Endometrial microvascular endothelial cells (primary cell): ENCODE measurements at regions not wholly inside any gene's neighbourhood (a gene's known extent, or its start where the extent isn't known, plus 50 kb on each side); places are given as distances from the start of the nearest gene placed in this dataset.

Experiments
- in situ Hi-C: cut with HindIII; loops from 2 replicates; pipeline ENCODE4 v1.10.0; 2017; ENCODE audit warnings: low sequenced_read_pairs, low pct_unique_long_range_greater_than_20kb; ENCODE audit errors: inconsistent ontology term

- in situ Hi-C loops: no loop called here
Observed at GRCh38 chr6:44500074-44500473, 112.6 kb downstream of the CDC5L start.

DNA sequence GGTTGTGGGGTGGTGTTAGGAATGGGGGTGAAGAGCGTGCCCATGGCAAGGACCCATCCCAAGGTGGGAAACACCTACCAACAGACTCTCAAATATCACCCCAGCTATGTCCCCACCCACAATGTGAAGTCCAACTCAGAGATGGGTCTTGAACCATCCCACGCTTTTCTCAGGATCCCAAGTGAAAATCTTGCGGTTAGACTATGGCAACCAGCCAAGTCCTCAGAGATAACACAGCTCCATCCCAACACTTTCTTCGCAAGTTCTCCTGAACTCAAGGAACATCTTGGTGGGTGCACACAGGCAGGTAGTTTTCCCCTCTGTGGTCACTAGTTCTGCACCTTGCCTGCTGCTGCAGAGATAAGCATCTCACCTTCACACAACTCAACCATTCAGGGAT lies 116.0 kb downstream of the CDC5L start:
- in situ Hi-C loops: no loop called here

- in situ Hi-C loops: no loop called here
Observed at GRCh38 chr6:44504301-44504791, 116.8 kb downstream of the CDC5L start.

DNA sequence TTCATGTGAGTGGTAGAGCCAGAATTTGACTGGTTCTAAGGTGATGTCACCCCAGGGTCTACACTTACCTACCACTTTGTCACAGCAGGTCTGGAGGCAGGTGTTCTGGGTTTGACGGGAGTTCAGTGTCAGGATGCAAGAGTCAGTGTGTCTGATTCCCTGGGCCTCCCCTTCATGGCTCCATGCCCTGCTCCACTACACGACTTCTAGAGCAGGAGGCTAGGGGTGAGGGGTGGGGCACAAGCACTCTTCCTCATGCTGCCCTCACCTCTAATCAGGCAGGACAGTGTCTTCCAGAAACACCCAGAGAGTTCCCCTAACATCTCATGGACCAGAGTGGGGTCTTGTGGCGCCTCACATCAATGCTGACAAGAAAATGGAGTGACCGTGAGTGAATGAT lies 118.2 kb downstream of the CDC5L start:
- in situ Hi-C loops: no loop called here

GRCh38 chr6:44507014-44507413 lies 119.5 kb downstream of the CDC5L start:
- in situ Hi-C loops: no loop called here

DNA sequence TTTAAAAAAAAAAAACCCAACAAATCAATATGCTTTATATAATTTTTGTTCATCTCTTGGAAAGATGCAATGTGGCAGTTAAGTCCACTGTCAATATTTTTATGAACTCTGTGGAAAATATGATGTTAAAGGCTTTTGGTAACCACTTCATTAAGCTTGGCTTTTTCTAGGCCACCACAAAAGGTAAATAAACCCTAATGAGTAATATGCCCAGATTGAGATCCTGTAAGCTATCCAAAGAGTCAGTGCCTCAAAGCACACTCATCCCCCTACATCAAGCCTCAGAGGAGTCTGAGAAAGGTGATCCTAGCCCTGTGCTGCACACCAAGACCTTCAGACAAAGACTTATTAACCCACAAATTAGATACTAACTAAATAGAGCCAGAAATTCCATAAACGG lies 121.1 kb downstream of the CDC5L start:
- in situ Hi-C loops: no loop called here

GRCh38 chr6:44511126-44511525 lies 123.6 kb downstream of the CDC5L start:
- in situ Hi-C loops: no loop called here

DNA sequence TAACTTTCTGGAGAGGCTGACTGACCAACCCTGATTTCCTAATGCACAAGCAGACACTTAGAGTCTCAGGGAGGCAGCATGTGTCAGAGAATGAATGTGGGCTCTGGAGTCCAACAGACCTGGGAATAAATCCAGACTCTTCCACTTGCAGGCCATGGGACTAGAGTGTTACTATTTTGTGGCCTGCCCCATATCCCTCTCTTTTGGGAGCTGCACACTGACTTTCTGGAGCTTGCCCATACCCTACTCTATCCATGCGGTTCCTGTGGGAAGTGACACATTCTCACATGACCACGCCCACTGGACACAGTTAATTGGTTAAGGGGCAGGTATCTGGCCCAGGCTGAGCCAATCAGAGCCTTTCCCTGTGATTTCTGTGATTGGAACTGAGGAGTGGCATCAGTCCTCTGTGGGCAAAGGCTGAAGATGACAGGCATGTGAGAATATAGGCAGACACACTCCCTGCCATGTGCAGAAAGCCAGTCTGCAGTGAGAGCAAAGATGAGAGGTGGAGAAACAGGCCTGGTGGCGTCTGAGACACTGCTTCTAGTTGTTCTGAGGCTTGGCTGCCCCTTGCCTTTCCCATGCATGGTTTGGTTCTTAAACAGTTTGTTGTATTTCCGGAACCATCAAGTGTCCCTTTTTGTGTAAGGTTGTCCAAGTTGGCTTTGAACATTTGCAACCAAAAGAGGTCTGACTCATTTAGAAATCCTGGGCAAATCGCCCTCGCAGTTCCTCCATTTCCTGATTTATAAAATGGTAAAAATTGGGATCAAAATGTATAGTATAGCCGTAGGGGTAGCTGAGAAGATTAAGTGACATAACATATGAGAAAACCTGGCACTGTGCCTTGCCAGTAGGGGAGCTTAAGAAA lies 125.6 kb downstream of the CDC5L start:
- in situ Hi-C loops: no loop called here

GRCh38 chr6:44514085-44514484 lies 126.6 kb downstream of the CDC5L start:
- in situ Hi-C loops: no loop called here

DNA sequence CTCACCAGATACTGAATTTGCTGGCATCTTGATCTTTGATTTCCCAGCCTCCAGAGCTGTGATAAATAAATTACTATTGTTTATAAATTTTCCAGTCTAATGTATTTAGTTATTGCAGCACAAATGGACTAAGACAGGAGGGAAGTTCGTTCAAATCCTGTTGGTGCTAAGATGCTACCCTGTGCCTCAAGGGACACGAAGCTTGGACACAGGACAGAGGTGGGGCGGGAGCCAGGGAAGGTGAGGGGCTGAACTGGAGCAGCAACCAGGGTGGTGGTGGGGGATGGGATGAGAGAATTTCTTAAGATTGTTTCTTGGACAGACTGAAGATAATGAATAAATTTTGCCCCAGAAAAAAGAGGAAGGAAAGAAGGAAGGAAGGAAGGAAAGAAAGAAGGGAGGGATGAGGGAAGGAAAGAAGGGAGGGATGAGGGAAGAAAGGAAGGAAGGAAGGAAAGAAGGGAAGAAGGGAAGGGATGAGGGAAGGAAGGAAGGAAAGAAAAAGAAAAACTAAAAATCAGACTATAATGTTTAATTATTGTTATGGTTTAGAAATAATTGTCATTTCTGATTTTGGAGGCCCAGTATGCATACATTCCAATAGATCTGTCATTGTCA lies 127.2 kb downstream of the CDC5L start:
- in situ Hi-C loops: no loop called here

DNA sequence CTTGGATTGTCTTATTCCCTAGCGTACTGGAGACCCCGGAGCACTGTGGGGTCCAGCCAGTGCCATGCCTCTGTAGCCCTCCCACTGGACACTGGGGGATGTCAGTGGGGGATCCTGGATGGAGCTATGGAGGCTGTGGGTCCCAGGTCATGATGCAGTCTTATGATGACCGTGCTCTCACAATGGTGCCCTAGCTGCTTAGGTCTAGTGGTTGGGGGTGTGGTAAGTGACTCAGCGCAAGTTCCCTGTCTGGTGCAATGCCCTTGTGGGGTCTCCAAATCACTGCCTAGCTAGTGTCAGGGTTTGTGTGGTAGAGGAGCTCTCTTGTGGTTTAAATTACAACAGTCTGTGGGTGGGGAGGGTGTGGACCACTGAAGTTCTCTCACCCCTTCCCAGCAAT lies 135.4 kb downstream of the CDC5L start:
- in situ Hi-C loops: no loop called here

DNA sequence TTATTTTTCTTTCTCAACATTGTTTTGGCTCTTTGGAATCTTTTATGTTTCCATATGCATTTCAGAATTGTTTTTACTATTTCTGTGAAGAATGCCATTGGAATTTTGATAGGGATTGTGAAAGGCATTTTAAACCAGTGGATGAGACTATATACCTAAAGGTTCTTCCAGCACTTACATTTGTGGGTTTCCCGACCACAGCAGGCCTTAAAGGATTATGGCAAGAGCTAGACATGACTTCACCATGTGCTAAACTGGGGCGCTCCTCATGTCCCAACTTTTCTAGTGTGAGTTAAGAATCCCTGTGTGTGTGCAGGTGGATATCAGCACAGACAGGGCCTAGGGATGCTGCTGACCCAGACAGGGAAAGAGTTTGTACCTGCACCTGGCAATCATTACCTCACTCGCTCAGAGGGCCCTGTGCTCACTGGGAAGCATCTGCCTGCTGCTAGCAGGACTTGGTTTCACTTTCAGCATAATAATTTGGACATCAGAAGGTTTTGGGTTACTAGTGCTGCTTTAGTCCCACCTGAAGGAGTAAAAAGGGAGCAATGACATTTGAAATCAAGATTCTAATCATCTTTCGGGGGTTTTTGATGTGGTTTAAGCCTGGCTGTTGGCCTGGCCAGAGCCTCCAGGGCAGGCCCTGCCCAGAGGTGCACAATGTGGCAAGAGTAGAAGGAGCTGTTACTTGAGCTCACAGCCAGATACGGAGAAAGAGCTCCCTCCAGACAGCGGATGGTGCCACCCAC lies 137.1 kb downstream of the CDC5L start:
- in situ Hi-C loops: no loop called here

GRCh38 chr6:44525761-44526351 lies 138.3 kb downstream of the CDC5L start:
- in situ Hi-C loops: no loop called here

DNA sequence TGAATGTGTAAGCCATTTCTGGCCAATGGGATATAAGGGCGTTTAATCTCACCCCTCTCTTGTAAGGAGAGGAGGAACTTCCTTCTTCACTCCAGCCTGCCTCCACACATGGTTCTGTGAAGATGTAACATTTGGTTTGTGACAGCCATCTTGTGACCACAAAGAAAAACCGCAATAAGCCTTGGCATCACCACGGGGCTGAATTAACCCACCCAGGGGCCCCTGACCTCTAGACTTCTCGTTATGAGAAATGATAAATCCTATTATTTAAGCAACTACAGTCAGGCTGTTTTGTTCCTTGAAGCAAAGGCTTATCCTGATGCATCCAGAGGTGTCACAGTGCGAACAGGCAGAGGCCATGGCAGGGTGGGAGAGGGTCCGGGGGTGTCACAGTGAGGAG lies 139.7 kb downstream of the CDC5L start:
- in situ Hi-C loops: no loop called here

DNA sequence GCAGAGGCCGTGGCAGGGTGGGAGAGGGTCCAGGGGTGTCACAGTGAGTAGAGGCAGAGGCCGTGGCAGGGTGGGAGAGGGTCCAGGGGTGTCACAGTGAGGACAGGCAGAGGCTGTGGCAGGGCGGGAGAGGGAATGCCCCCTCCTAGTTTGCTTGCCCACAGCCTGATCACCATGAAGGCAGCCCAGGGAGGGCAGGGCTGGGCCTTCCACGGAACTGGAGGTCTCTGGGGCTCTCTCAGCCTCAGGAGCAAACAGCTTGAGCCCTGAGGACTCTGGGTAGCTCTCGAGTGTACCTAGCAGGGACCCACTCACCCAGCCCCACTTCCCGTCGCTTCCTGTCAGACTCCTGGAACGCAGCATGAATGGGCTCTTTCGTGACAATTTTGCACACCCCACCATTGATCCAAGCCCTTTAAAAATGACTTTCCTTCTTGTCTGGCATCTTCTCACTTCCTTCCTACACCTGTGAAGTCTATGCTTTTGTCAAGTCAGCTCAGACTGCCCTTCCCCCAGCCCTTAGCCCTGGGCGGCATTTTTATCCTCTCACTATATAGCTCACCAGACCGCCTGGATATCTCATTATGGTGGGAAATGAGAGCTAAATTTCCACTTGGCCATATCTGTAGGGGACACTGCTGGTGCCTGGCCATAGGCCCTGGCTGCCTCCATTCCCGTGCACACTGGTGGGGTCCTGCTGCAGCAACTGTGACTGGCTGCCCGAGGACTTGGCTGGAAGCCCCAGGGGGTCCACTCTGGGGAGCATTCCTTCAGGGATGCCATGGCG lies 140.3 kb downstream of the CDC5L start:
- in situ Hi-C loops: no loop called here

DNA sequence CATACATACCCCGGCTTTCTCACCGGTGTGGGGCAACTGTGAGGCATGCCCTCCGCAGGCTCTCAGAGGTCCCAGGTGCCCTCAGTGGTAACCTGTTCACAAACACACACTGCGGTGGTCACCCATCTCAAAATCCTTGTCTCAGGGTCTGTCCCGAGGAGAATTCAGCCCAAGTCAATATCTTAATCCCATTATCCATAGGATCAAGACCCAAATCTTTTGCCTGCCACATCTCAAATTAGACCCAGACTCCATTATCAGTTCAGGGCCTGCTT lies 140.8 kb downstream of the CDC5L start:
- in situ Hi-C loops: no loop called here

- in situ Hi-C loops: no loop called here
Observed at GRCh38 chr6:44528716-44529115, 141.2 kb downstream of the CDC5L start.

DNA sequence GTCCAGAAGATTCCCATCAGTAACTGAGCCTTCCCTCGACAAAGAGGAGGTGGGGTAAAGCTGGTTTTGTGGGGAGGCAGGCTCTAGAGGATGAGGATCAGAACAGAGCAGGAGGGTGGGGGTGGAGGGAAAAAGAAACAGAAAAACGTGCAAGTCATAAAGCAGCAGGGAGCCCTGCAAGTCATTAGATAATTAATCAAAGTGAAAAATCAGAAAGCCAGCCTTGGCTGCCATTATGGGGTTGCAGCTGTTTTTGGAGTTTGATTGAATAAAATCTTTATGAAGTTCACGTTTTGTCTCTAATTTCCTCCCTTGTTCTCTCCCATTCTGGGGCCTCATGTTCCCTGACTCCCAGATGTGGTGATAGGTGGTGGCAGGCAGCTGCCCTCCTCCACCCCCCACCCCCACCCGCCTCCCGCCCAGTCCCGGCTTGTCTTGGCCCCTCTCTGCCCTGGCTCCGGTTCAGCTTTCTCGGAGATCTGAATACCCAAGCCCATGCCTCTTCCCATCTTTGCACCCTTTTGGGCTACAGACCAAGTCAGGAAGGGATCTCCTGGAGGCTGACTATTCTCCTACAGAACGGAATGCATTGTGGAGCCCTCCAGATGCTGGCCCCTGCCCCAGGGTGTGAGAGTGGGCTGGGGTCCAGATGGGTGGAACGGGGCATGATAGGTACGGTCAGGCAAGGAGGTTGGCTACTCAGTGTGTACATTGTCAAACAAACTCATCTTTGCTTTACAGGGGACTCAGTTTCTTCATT lies 141.8 kb downstream of the CDC5L start:
- in situ Hi-C loops: no loop called here
